GM23338 (cell line): ENCODE measurements at regions not wholly inside any gene's neighbourhood (a gene's known extent, or its start where the extent isn't known, plus 50 kb on each side); places are given as distances from the start of the nearest gene placed in this dataset.
"Not testable (repeated sequence)": the region's sequence is repeated elsewhere in the genome, so short reads cannot be mapped to it uniquely, and the experiment has no call there.

Source experiments
- ATAC-seq: fragments of 200-7000 bp; cut with Tn5 transposase; 3 replicates; pipeline ENCODE4 v1.9.1; 2020
- DNase-seq: peaks from one replicate; pipeline ENCODE4 v3.0.0-alpha.2; 2015; ENCODE audit warnings: low spot score
- H2AFZ ChIP-seq: fragments of 200-600 bp; sonication (generic); 2 replicates; pipeline ENCODE4 v1.8.0; 2016; ENCODE audit warnings: antibody characterized with exemption, mild to moderate bottlenecking, moderate library complexity
- H3F3A ChIP-seq: fragments of 200-600 bp; sonication (generic); replicated peaks from 2 replicates; pipeline ENCODE4 v1.8.0; 2017; ENCODE audit warnings: antibody characterized with exemption, mixed run types, low read depth
- H3K27ac ChIP-seq: fragments of 200-600 bp; sonication (generic); 2 replicates; pipeline ENCODE4 v1.6.1; 2016; ENCODE audit warnings: low read depth
- H3K27me3 ChIP-seq: fragments of 200-600 bp; sonication (generic); 2 replicates; pipeline ENCODE4 v1.8.0; 2016; ENCODE audit warnings: mild to moderate bottlenecking, mixed run types, moderate library complexity; ENCODE audit not compliant: insufficient read depth
- H3K36me3 ChIP-seq: fragments of 200-600 bp; sonication (generic); 2 replicates; pipeline ENCODE4 v1.8.0; 2016; ENCODE audit warnings: mild to moderate bottlenecking; ENCODE audit not compliant: insufficient read depth
- H3K4me1 ChIP-seq: fragments of 200-600 bp; sonication (generic); 2 replicates; pipeline ENCODE4 v1.8.0; 2016; ENCODE audit warnings: mild to moderate bottlenecking, moderate library complexity; ENCODE audit not compliant: insufficient read depth
- H3K4me2 ChIP-seq: fragments of 200-600 bp; sonication (generic); 2 replicates; pipeline ENCODE4 v1.7.1; 2017; ENCODE audit warnings: mixed run types
- H3K4me3 ChIP-seq: fragments of 200-600 bp; sonication (generic); 2 replicates; pipeline ENCODE4 v1.6.1; 2016; ENCODE audit warnings: mixed run types
- H3K79me2 ChIP-seq: fragments of 200-600 bp; sonication (generic); replicated peaks from 2 replicates; pipeline ENCODE4 v1.8.0; 2017; ENCODE audit warnings: mild to moderate bottlenecking; ENCODE audit not compliant: insufficient read depth
- H3K9me2 ChIP-seq: fragments of 200-600 bp; sonication (generic); 2 replicates; pipeline ENCODE4 v1.8.0; 2017; ENCODE audit not compliant: insufficient read depth
- H4K20me1 ChIP-seq: fragments of 200-600 bp; sonication (generic); replicated peaks from 2 replicates; pipeline ENCODE4 v1.8.0; 2017; ENCODE audit warnings: mild to moderate bottlenecking; ENCODE audit not compliant: insufficient read depth
- H3K27ac Mint-ChIP-seq: 2 replicates; pipeline ENCODE4 v1.8.0; 2020; ENCODE audit warnings: inconsistent platforms, mild to moderate bottlenecking, moderate library complexity, mixed read lengths
- H3K27me3 Mint-ChIP-seq: 3 replicates; pipeline ENCODE4 v1.8.0; 2022; ENCODE audit warnings: low read depth, mild to moderate bottlenecking, moderate library complexity, mixed read lengths, inconsistent platforms; ENCODE audit not compliant: insufficient read depth, poor library complexity
- H3K36me3 Mint-ChIP-seq: 3 replicates; pipeline ENCODE4 v1.8.0; 2021; ENCODE audit warnings: low read depth, mild to moderate bottlenecking, inconsistent platforms, moderate library complexity, mixed read lengths
- H3K4me1 Mint-ChIP-seq: 3 replicates; pipeline ENCODE4 v1.8.0; 2020; ENCODE audit warnings: mild to moderate bottlenecking, inconsistent platforms, mixed read lengths
- H3K4me3 Mint-ChIP-seq: 3 replicates; pipeline ENCODE4 v1.8.0; 2021; ENCODE audit warnings: moderate library complexity, mild to moderate bottlenecking, inconsistent platforms, mixed read lengths
- H3K9me3 Mint-ChIP-seq: 3 replicates; pipeline ENCODE4 v1.8.0; 2020; ENCODE audit warnings: moderate library complexity, mild to moderate bottlenecking, inconsistent platforms, mixed read lengths
- CTCF ChIP-seq, 2 experiments: fragments of 200-600 bp in 1 of 2; sonication (generic) in 1 of 2; conservative IDR thresholded peaks; 2 replicates each; pipeline versions ENCODE4 v1.5.1 to v1.6.1; 2016 to 2017; ENCODE audit warnings: antibody characterized with exemption in 2 of 2, low read depth in 2 of 2, mild to moderate bottlenecking in 2 of 2, moderate library complexity in 1 of 2
- ETS1 ChIP-seq: IDR thresholded peaks from 2 replicates; pipeline ENCODE4 v1.6.1; 2016; ENCODE audit warnings: antibody characterized with exemption
- JUNB ChIP-seq: IDR thresholded peaks from one replicate; pipeline ENCODE4 v1.6.1; 2016; ENCODE audit warnings: antibody characterized with exemption; ENCODE audit not compliant: unreplicated experiment
- POLR2AphosphoS5 ChIP-seq: IDR thresholded peaks from 2 replicates; pipeline ENCODE4 v1.6.1; 2016; ENCODE audit warnings: antibody characterized with exemption, low read depth
- ZNF114 ChIP-seq: fragments of 250-450 bp; sonication (Bioruptor Pico); IDR thresholded peaks from 2 replicates; pipeline ENCODE4 v1.5.0; 2020; ENCODE audit warnings: mild to moderate bottlenecking, moderate library complexity
- ZNF331 ChIP-seq: fragments of 250-450 bp; sonication (Bioruptor Pico); IDR thresholded peaks from 2 replicates; pipeline ENCODE4 v1.5.0; 2020; ENCODE audit warnings: low read depth, mild to moderate bottlenecking, moderate library complexity

DNA sequence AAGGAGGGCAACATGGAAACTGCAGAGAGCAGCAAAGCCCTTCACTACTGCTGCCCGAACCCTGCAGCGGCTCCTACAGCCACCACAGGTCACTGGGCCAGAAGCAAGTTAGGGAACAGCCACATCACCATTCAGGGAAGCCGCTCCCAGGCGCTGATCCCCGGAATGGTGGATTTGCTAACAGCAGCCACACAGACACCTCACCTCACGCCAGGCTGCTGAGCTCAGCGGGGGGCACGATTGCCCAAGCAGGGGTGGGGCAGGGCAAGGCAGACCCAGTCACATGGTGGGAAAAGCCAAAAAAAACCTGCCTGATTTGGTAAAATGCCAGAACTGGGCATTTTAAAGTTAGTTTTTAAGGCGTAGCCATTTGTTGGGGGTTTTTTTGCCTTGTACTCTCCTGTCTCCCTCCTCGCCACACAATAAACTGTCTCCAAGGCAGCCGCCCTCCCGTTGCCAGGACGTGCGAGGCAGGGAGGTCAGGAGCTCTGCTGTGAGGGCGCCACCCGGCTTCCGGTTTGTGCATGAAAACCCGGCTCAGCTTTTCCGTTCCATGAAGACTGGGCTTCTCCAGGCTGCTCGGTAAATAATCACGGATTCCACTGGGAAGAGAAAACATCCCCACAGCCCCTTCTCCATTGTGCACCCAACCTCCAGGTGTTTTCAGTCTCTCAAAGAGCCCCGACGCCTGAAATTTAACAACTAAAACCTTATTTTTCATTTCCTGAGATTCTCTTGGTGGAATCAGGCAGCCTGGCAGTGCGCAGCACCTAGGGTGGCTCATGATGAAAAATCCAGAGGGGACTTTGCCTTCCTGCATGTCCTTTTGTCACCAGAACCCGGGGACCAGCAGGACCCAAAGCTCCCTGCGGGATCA lies 453.5 kb downstream of the PREX1 start:
- H2AFZ ChIP-seq: peak overlapping the region; percentile 90
- not testable (repeated sequence) for H3K27me3 ChIP-seq, H3K4me2 ChIP-seq, H3K79me2 ChIP-seq, H4K20me1 ChIP-seq, H3K27ac ChIP-seq, H3K9me2 ChIP-seq, H3F3A ChIP-seq, H3K36me3 ChIP-seq, H3K36me3 Mint-ChIP-seq, H3K4me3 ChIP-seq, H3K9me3 Mint-ChIP-seq, H3K27ac Mint-ChIP-seq
- Mint-ChIP-seq H3K4me1 (peaks cover 41% of the 10 kb centered on the region), H3K27me3 (peaks cover 17% of the 10 kb centered on the region), H3K4me3 (peak overlapping the region; percentile 21; the same call in 2 of the 3 replicates)
- TF ChIP-seq CTCF (conservative IDR thresholded peaks at IDR 0.05; ENCODE audit: low read depth in 2 of 2): peak; percentile 45 to 63
- ATAC-seq (peak; percentile 75), DNase-seq (peak; percentile 79)
- peaks cover 20% of the 10 kb centered on the region for H3K4me1 ChIP-seq

DNA sequence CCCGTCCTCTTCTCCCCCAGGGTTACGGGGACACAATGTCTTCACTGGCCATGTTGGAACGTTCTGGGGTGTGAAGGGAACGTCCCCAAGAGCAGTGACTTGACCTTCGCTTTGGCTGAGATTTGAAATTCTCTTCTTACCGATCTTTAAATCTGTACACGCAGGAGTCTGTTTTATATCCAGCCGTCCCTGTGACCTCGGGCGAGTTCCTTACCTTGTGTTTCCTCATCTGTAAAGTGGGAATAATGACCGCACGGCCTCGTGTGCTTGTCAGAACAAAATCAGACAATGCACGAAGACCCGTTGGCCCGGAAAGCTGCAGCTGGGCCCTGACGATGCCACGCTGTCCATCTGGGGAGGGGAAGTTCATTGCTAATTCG lies 454.3 kb downstream of the PREX1 start:
- no peak overlapping the region for H3K4me3 Mint-ChIP-seq

DNA sequence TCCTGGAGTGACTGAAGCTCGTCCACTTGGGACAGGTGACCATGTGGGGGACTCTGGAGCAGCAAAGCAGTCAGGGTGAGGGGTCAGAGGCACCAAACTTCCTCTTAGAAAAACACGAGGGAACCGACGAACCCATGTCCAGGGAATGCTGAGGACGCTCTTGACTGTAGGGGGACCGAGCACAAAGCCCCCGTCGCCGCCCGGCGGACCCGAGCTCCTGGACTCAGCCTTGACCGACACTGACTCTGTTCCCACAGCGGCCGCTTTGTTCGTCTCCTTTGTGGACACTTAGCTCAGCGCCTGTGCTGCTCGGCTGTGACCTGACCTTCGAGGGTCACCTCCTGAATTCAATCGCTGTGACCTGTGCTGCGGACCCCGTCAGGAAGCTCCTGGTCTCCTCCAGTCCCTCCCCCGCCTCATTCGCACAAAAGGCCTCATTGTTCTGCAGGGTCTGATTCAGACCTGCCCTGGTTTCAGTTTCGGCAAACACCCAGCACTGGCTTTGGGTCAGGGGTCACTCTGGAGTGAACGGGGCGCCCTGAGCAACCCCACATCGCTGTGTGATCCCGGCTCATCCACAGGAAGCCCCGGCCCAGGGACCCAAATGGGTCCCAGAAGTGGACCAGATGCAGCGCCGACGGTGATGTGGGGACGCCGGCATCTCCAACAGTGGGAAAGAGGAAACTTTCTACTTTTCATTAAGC lies 454.8 kb downstream of the PREX1 start:
- H3K36me3 Mint-ChIP-seq, H3F3A ChIP-seq, H3K79me2 ChIP-seq, H3K9me3 Mint-ChIP-seq, H4K20me1 ChIP-seq, H3K9me2 ChIP-seq, H3K4me3 Mint-ChIP-seq, H3K36me3 ChIP-seq, H3K27ac ChIP-seq, H3K4me3 ChIP-seq, H3K27me3 ChIP-seq, H3K27ac Mint-ChIP-seq: not testable (repeated sequence)
- H3K4me1 Mint-ChIP-seq: peaks cover 41% of the 10 kb centered on the region
- peaks cover 16% of the 10 kb centered on the region for H3K27me3 Mint-ChIP-seq
- peak; percentile 33 for ATAC-seq
- peak; percentile 45 for DNase-seq
- Histone ChIP-seq H3K4me2 (0 out of 2 replicates have a peak overlapping the region, but pooled peaks have one; percentile 14), H2AFZ (peak overlapping the region; percentile 61; the same call in 1 of the 2 replicates), H3K4me1 (peaks cover 20% of the 10 kb centered on the region)

More for the DNA sequence above, 454.3 kb downstream of the PREX1 start:
- H3K79me2 ChIP-seq: no peaks in the 10 kb centered on the region
- H3K27ac ChIP-seq: no peak overlapping the region
- no peak for TF ChIP-seq ZNF331
- no peak for TF ChIP-seq POLR2AphosphoS5
- no peak for TF ChIP-seq JUNB
- no peak for TF ChIP-seq ZNF114 (CRISPR knock-in tag)
- no peak for TF ChIP-seq ETS1
- DNase-seq (no peak), ATAC-seq (no peak)
- no peaks in the 10 kb centered on the region for H3K27me3 ChIP-seq
- peaks cover 4% of the 10 kb centered on the region; the same call in 1 of the 3 replicates for H3K9me3 Mint-ChIP-seq
- peaks cover 20% of the 10 kb centered on the region for H3K4me1 ChIP-seq
- H3F3A ChIP-seq: no peaks in the 10 kb centered on the region
- no peaks in the 10 kb centered on the region for H4K20me1 ChIP-seq
- H3K4me1 Mint-ChIP-seq: peaks cover 41% of the 10 kb centered on the region
- H3K4me3 ChIP-seq: no peak overlapping the region
- peaks cover 16% of the 10 kb centered on the region for H3K27me3 Mint-ChIP-seq
- no peak overlapping the region for H3K4me2 ChIP-seq
- H3K27ac Mint-ChIP-seq: no peak overlapping the region
- H3K9me2 ChIP-seq: 0 out of 2 replicates have a peak, but pooled peaks cover 4% of the 10 kb centered on the region
- no peaks in the 10 kb centered on the region for H3K36me3 Mint-ChIP-seq
- no peaks in the 10 kb centered on the region for H3K36me3 ChIP-seq
- H2AFZ ChIP-seq: peak overlapping the region; percentile 90; the same call in 1 of the 2 replicates
